Breast epithelium (tissue), 3 donors: ENCODE measurements at regions not wholly inside any gene's neighbourhood (a gene's known extent, or its start where the extent isn't known, plus 50 kb on each side); places are given as distances from the start of the nearest gene placed in this dataset.

Source experiments
- POLR2AphosphoS5 ChIP-seq, 3 donors: sonication (generic); formaldehyde crosslinking; IDR thresholded peaks; one replicate each; pipeline ENCODE4 v1.6.1; 2017; ENCODE audit warnings: antibody characterized with exemption in 3 of 3
- TF ChIP-seq, protein P1 (sequence below), 3 donors: fragments of 450-650 bp; IDR thresholded peaks; one replicate each; pipeline ENCODE4 v1.5.1; 2016 to 2017; ENCODE audit warnings: antibody characterized with exemption in 3 of 3, mild to moderate bottlenecking in 3 of 3, moderate library complexity in 3 of 3

- TF ChIP-seq, protein P1, sequence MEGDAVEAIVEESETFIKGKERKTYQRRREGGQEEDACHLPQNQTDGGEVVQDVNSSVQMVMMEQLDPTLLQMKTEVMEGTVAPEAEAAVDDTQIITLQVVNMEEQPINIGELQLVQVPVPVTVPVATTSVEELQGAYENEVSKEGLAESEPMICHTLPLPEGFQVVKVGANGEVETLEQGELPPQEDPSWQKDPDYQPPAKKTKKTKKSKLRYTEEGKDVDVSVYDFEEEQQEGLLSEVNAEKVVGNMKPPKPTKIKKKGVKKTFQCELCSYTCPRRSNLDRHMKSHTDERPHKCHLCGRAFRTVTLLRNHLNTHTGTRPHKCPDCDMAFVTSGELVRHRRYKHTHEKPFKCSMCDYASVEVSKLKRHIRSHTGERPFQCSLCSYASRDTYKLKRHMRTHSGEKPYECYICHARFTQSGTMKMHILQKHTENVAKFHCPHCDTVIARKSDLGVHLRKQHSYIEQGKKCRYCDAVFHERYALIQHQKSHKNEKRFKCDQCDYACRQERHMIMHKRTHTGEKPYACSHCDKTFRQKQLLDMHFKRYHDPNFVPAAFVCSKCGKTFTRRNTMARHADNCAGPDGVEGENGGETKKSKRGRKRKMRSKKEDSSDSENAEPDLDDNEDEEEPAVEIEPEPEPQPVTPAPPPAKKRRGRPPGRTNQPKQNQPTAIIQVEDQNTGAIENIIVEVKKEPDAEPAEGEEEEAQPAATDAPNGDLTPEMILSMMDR (IDR thresholded peaks at IDR 0.05), result no peak
- TF ChIP-seq POLR2AphosphoS5 (IDR thresholded peaks at IDR 0.05), result no peak
Observed at GRCh38 chr4:108244606-108245005, 75.9 kb upstream of the LEF1 start.
